MCF 10A (cell line): ENCODE measurements at regions not wholly inside any gene's neighbourhood (a gene's known extent, or its start where the extent isn't known, plus 50 kb on each side); places are given as distances from the start of the nearest gene placed in this dataset.

Source experiments
- BruUV-seq: library from RNA; stranded (reverse); fragments of 400-500 nt; replicated peaks from 2 replicates; lab custom pipeline; 2021; lab: Mats Ljungman, UMichigan
- CTCF ChIA-PET: fragments of 300-600 bp; sonication (Branson Sonifier 250); formaldehyde crosslinking; extraction: SDS; loops from one replicate; lab custom pipeline; 2021; ENCODE audit warnings: antibody characterized with exemption, inconsistent platforms; lab: Yijun Ruan, JAX
- POLR2A ChIA-PET: fragments of 300-600, 350-650 bp; sonication (Branson Sonifier 250); formaldehyde crosslinking; extraction: SDS; loops from one replicate; lab custom pipeline; 2020; ENCODE audit warnings: antibody characterized with exemption, inconsistent platforms; lab: Yijun Ruan, JAX
- DNase-seq: peaks from one replicate; pipeline ENCODE4 v3.0.0-alpha.2; 2018; ENCODE audit not compliant: unreplicated experiment
- H3K27ac Mint-ChIP-seq: one replicate; pipeline ENCODE4 v1.8.0; 2022; ENCODE audit warnings: mild to moderate bottlenecking, low read depth, mixed read lengths; ENCODE audit not compliant: unreplicated experiment
- H3K27me3 Mint-ChIP-seq: one replicate; pipeline ENCODE4 v1.8.0; 2022; ENCODE audit warnings: mixed read lengths; ENCODE audit not compliant: insufficient read depth, unreplicated experiment
- H3K36me3 Mint-ChIP-seq: one replicate; pipeline ENCODE4 v1.8.0; 2022; ENCODE audit warnings: mild to moderate bottlenecking, moderate library complexity, mixed read lengths; ENCODE audit not compliant: insufficient read depth, unreplicated experiment
- H3K4me1 Mint-ChIP-seq: one replicate; pipeline ENCODE4 v1.8.0; 2022; ENCODE audit warnings: mixed read lengths; ENCODE audit not compliant: insufficient read depth, unreplicated experiment
- H3K4me3 Mint-ChIP-seq: one replicate; pipeline ENCODE4 v1.8.0; 2022; ENCODE audit warnings: mild to moderate bottlenecking, moderate library complexity, mixed read lengths; ENCODE audit not compliant: unreplicated experiment
- H3K9me3 Mint-ChIP-seq: one replicate; pipeline ENCODE4 v1.8.0; 2022; ENCODE audit warnings: mixed read lengths; ENCODE audit not compliant: unreplicated experiment
- CTCF ChIP-seq: fragments of 200-600 bp; IDR thresholded peaks from one replicate; pipeline ENCODE4 v1.8.0; 2022; ENCODE audit warnings: antibody characterized with exemption, mild to moderate bottlenecking; ENCODE audit not compliant: unreplicated experiment
- intact Hi-C: fragments of 100-400 bp; cut with micrococcal nuclease; formaldehyde crosslinking; loops from 2 replicates; pipeline ENCODE4 v1.14.1; 2022

GRCh38 chr3:87398168-87398801, 121.9 kb upstream of the POU1F1 start:
- H3K4me3 Mint-ChIP-seq: no peak overlapping the region
- H3K4me1 Mint-ChIP-seq: no peaks in the 10 kb centered on the region
- no peaks in the 10 kb centered on the region for H3K27me3 Mint-ChIP-seq
- no TSS peak for BruUV-seq
- POLR2A ChIA-PET: no interaction called here
- intact Hi-C loops: no loop called here
- no peak for TF ChIP-seq CTCF
- no peak overlapping the region for H3K27ac Mint-ChIP-seq
- DNase-seq: peak; percentile 1
- no peaks in the 10 kb centered on the region for H3K36me3 Mint-ChIP-seq
- H3K9me3 Mint-ChIP-seq: peaks cover 7% of the 10 kb centered on the region
- CTCF ChIA-PET: interaction anchor here (0.5 to 0.8 kb wide), 4 partner anchors 46 to 845 kb away, joined by 3 to 4 read pairs (median 4); no protein-coding TSS in a partner anchor

GRCh38 chr3:87397211-87397610, 120.8 kb upstream of the POU1F1 start:
- CTCF ChIA-PET: interaction anchor here (0.6 to 1.1 kb wide), 3 partner anchors 10 to 47 kb away, joined by 3 to 4 read pairs (median 3); no protein-coding TSS in a partner anchor
- Mint-ChIP-seq H3K4me3 (no peak overlapping the region), H3K27ac (no peak overlapping the region), H3K9me3 (peaks cover 7% of the 10 kb centered on the region), H3K27me3 (no peaks in the 10 kb centered on the region), H3K36me3 (no peaks in the 10 kb centered on the region), H3K4me1 (no peaks in the 10 kb centered on the region)
- no TSS peak for BruUV-seq
- no peak for TF ChIP-seq CTCF
- no peak for DNase-seq
- intact Hi-C loops: no loop called here
- POLR2A ChIA-PET: no interaction called here

GRCh38 chr3:87390821-87391220, 114.4 kb upstream of the POU1F1 start:
- no peaks in the 10 kb centered on the region for H3K36me3 Mint-ChIP-seq
- no peak overlapping the region for H3K4me3 Mint-ChIP-seq
- H3K27ac Mint-ChIP-seq: no peak overlapping the region
- H3K4me1 Mint-ChIP-seq: no peaks in the 10 kb centered on the region
- ChIA-PET POLR2A (no interaction called here), CTCF (no interaction called here)
- H3K9me3 Mint-ChIP-seq: no peaks in the 10 kb centered on the region
- no TSS peak for BruUV-seq
- DNase-seq: no peak
- intact Hi-C loops: no loop called here
- no peak for TF ChIP-seq CTCF
- H3K27me3 Mint-ChIP-seq: no peaks in the 10 kb centered on the region

GRCh38 chr3:87390353-87390752, 114.0 kb upstream of the POU1F1 start:
- intact Hi-C loops: no loop called here
- Mint-ChIP-seq H3K27ac (no peak overlapping the region), H3K4me3 (no peak overlapping the region), H3K9me3 (no peaks in the 10 kb centered on the region), H3K27me3 (no peaks in the 10 kb centered on the region), H3K4me1 (no peaks in the 10 kb centered on the region), H3K36me3 (no peaks in the 10 kb centered on the region)
- CTCF ChIA-PET: no interaction called here
- BruUV-seq: no TSS peak
- POLR2A ChIA-PET: no interaction called here
- DNase-seq: no peak
- TF ChIP-seq CTCF: no peak
